HG02798 (cell line): ENCODE measurements at regions not wholly inside any gene's neighbourhood (a gene's known extent, or its start where the extent isn't known, plus 50 kb on each side); places are given as distances from the start of the nearest gene placed in this dataset.

Experiments
- ATAC-seq: cut with Tn5 transposase; IDR thresholded peaks from one replicate; pipeline ENCODE4 v1.9.1; 2021; ENCODE audit warnings: mild to moderate bottlenecking; ENCODE audit not compliant: unreplicated experiment, poor library complexity

- no peak for ATAC-seq
These were observed 175.8 kb upstream of the CCDC150 start for GRCh38 chr2:196463706-196464105.

GRCh38 chr2:196464311-196464710 lies 175.2 kb upstream of the CCDC150 start:
- ATAC-seq, result no peak

GRCh38 chr2:196466581-196466980 lies 172.9 kb upstream of the CCDC150 start:
- ATAC-seq, result no peak

- no peak for ATAC-seq
These were observed 171.1 kb upstream of the CCDC150 start for GRCh38 chr2:196468394-196468793.

- no peak for ATAC-seq
These were observed 165.9 kb upstream of the CCDC150 start for GRCh38 chr2:196473617-196474016.

- ATAC-seq, result no peak
These were observed 163.9 kb upstream of the CCDC150 start for GRCh38 chr2:196475611-196476010.

- ATAC-seq, result no peak
These were observed 160.9 kb upstream of the CCDC150 start for GRCh38 chr2:196478588-196478987.

- ATAC-seq, result no peak
These were observed 160.2 kb upstream of the CCDC150 start for GRCh38 chr2:196479350-196479749.

GRCh38 chr2:196480653-196481323 lies 158.7 kb upstream of the CCDC150 start:
- peak; percentile 78 for ATAC-seq

- ATAC-seq, result peak; percentile 49
These were observed 158.2 kb upstream of the CCDC150 start for GRCh38 chr2:196481324-196481697.

GRCh38 chr2:196482119-196483065 lies 157.1 kb upstream of the CCDC150 start:
- ATAC-seq, result peak; percentile 45

GRCh38 chr2:196486146-196486545 lies 153.4 kb upstream of the CCDC150 start:
- ATAC-seq, result no peak

GRCh38 chr2:196487417-196487816 lies 152.1 kb upstream of the CCDC150 start:
- no peak for ATAC-seq

GRCh38 chr2:196489371-196489770 lies 150.1 kb upstream of the CCDC150 start:
- ATAC-seq, result no peak

- no peak for ATAC-seq
These were observed 146.6 kb upstream of the CCDC150 start for GRCh38 chr2:196492946-196493345.

- no peak for ATAC-seq
These were observed 140.6 kb upstream of the CCDC150 start for GRCh38 chr2:196498962-196499361.

GRCh38 chr2:196499686-196500085 lies 139.8 kb upstream of the CCDC150 start:
- ATAC-seq, result no peak

- ATAC-seq, result no peak
These were observed 138.7 kb upstream of the CCDC150 start for GRCh38 chr2:196500686-196501431.

- ATAC-seq, result no peak
These were observed 137.7 kb upstream of the CCDC150 start for GRCh38 chr2:196501836-196502235.

- no peak for ATAC-seq
These were observed 137.1 kb upstream of the CCDC150 start for GRCh38 chr2:196502386-196502785.

- no peak for ATAC-seq
These were observed 136.1 kb upstream of the CCDC150 start for GRCh38 chr2:196503398-196503797.
